GM19467 (cell line): ENCODE measurements at regions not wholly inside any gene's neighbourhood (a gene's known extent, or its start where the extent isn't known, plus 50 kb on each side); places are given as distances from the start of the nearest gene placed in this dataset.

Experiments
- ATAC-seq: cut with Tn5 transposase; IDR thresholded peaks from one replicate; pipeline ENCODE4 v1.9.1; 2021; ENCODE audit warnings: mild to moderate bottlenecking, moderate library complexity; ENCODE audit not compliant: unreplicated experiment

DNA sequence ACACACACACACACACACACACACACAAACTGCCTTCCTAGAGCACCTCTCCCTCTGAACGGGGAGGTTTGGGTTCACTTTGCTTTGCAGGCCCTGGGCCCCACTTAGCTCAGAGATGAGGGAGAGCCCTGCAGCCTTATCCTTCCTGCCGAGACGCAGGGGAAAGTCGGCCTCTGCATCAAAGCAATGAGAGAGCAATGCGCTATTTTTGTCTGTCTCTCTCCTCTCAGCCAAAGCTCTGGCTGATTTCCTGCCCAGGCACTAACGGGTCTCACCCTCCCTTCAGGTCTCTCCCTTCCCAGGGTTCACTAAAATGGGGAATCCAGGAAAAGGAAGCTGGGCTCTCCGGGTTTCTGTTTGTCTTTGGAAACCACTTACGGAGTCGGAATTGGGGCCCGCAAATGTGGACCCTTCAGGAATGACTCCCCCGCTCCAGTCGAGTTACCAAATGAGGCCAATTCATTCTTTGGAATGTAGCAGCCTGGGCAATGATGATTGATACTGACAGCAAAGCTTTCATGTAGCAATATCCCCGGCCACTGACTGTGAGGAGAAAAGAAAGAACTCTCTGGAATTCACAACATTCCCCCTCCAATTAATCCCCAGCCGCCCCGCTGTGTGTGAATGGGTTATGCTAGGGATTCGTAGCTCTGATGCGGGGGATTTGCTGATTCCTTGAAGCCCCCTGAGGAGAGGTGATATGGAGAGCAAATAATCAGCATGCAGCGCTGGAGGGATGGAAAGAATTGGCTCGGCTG lies 61.5 kb upstream of the WLS start:
- no peak for ATAC-seq

GRCh38 chr1:68293122-68293521 lies 60.8 kb upstream of the WLS start:
- no peak for ATAC-seq

- ATAC-seq = no peak
These were observed 59.5 kb upstream of the WLS start for GRCh38 chr1:68291688-68292384.

DNA sequence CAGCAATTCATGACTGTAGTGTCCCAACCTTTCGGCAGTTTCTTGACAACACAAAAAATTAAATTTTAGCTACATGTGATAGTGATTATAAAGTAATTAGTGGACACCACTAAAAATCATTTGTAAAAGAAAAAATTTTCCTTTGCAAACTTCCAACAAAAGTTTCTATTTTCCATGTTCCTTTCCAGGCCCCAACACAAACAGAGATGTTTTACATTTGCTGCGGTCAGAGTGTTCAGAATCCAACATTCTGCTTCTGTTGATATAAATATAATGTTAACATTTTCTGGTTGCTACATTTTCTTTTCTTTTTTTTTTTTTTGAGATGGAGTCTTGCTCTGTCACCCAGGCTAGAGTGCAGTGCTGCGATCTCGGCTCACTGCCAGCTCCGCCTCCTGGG lies 54.9 kb upstream of the WLS start:
- ATAC-seq = no peak

DNA sequence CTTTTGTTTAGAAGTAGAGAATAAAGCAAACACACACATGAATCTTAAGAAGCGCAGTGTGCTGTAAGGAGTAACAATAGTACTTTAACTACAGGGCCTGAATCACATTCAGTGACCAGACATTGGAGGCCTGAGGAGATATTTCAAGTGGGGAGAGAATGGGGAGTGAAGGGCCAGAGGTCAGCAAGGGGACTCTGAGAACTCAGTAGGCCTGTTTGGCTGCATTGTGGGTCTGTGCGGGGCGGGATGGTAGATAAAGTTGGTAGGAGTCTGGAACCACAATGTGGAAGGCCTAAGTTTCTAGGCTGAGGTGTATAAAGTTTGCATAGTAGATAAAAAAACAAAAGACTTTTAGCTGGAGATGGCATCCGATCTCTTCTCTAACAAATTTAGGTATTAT lies 52.7 kb upstream of the WLS start:
- ATAC-seq = no peak

DNA sequence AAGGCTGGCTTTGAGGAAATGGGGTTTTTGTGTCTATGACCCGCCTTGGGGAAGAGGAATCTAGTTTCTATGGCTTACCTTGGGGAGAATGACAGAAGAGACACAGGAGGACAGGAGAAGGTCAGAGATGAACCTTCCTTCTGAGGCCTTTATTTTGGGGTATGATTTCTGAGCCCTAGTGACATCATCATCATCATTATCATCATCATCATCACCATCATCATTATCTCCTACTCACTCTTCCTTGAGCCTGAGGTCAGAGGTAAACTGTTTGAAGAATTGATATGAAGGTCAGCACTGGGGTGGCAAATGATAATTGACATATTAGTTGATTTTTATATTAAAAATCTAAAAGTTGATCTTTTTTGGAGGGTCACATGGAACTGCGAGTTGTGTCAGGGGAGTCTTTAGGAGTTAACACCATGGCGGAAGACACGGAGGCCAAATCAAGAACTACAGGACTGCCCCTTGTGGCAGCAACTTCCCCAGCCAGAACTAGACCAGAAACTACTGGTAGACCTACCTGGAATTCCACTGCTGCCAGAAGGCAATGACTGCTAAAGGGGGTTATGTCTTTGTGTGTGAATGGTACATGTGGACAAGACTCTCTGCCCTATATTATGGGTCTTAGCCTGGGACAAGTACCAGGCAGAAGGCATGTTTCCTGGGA lies 49.8 kb upstream of the WLS start:
- ATAC-seq = no peak
